ENCODE measurements at regions not wholly inside any gene's neighbourhood (a gene's known extent, or its start where the extent isn't known, plus 50 kb on each side); places are given as distances from the start of the nearest gene placed in this dataset.

DNA sequence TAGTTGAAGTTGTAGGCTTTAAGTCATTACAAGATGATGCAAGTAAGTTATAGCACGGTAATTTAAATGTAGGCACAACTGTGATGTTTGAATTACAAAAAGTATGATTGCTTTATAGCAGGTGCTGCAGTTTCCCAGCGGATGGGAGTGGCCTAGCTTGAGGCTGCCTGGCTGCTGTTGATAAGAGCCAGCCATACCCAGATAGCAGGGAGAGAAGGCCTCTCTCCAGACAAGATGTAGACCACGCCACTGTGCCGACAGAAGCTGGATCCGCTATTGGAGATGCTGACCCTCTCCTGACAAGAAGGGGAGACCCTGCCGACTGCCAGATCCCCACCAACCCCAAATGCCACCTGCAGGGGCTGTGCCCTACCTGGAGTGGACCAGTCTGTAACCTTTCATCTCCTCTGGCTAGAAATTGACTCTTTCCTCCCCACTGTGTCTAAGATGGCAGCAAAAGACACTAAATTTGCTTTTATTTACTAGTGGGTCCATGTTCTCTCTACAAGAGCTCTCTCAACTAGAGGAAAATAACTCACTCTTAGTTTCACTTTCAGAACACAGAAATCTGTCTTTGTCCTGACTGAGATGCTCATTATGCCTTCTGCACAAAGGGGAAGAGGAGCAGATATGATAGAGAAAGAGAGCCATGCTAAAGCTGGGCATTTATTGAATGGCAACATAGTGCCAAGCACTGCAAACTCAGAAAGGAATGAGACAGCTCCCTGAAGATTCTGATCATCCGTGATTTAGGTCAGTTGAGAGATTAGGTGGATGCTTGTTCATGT, 127.9 kb downstream of the URB2 start:
- ATAC-seq (no peak), DNase-seq (ENCODE audit: low spot score in 2 of 2) (no peak)
- no peaks in the 10 kb centered on the region for H3K36me3 Mint-ChIP-seq
- H3K4me1 Mint-ChIP-seq = peaks cover 19% of the 10 kb centered on the region
- no peak overlapping the region for H3K27ac Mint-ChIP-seq
- H3K4me3 Mint-ChIP-seq = no peak overlapping the region
- peaks cover 4% of the 10 kb centered on the region for H3K9me3 Mint-ChIP-seq

DNA sequence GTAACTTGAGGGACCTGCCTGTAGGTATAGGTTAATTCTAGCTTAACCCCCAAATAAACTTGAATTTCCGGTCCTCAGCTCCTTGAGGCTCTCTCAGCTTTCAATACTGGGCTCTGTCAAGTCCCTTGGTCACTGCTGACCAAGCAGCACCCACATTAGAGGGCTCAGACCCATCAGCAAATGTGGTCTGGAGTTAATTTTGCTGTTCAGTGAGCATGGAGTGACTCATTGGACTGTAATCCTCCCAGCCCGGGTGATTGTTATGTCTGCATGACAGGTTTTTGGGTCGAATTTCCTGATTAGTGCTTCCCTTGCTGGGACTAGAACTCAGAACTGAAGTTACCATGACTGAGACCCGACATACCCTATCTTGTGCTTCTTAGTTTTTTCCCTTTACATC, 130.6 kb downstream of the URB2 start:
- Mint-ChIP-seq H3K4me1 (peaks cover 20% of the 10 kb centered on the region), H3K36me3 (no peaks in the 10 kb centered on the region), H3K27ac (no peak overlapping the region), H3K4me3 (no peak overlapping the region), H3K9me3 (peaks cover 4% of the 10 kb centered on the region)
- no peak for ATAC-seq
- DNase-seq (ENCODE audit: low spot score in 2 of 2) = no peak

- DNase-seq (ENCODE audit: low spot score in 2 of 2) (no peak), ATAC-seq (no peak)
- Mint-ChIP-seq H3K9me3 (peaks cover 4% of the 10 kb centered on the region), H3K27ac (no peak overlapping the region), H3K36me3 (no peaks in the 10 kb centered on the region), H3K4me3 (no peak overlapping the region), H3K4me1 (peaks cover 20% of the 10 kb centered on the region)
These were observed 131.2 kb downstream of the URB2 start for GRCh38 chr1:229757226-229757625.

- peaks cover 4% of the 10 kb centered on the region for H3K9me3 Mint-ChIP-seq
- DNase-seq (ENCODE audit: low spot score in 2 of 2) (no peak), ATAC-seq (peak; percentile 56)
- no peak overlapping the region for H3K4me3 Mint-ChIP-seq
- peaks cover 20% of the 10 kb centered on the region for H3K4me1 Mint-ChIP-seq
- peak overlapping the region; percentile 32 for H3K27ac Mint-ChIP-seq
- no peaks in the 10 kb centered on the region for H3K36me3 Mint-ChIP-seq
These were observed 132.3 kb downstream of the URB2 start for GRCh38 chr1:229758101-229759036.

GRCh38 chr1:229759037-229759435, 133.0 kb downstream of the URB2 start:
- no peak overlapping the region for H3K4me3 Mint-ChIP-seq
- peaks cover 4% of the 10 kb centered on the region for H3K9me3 Mint-ChIP-seq
- DNase-seq (ENCODE audit: low spot score in 2 of 2) (no peak), ATAC-seq (no peak)
- no peaks in the 10 kb centered on the region for H3K36me3 Mint-ChIP-seq
- H3K4me1 Mint-ChIP-seq = peaks cover 18% of the 10 kb centered on the region
- no peak overlapping the region for H3K27ac Mint-ChIP-seq

- peaks cover 14% of the 10 kb centered on the region for H3K4me1 Mint-ChIP-seq
- H3K9me3 Mint-ChIP-seq = peaks cover 4% of the 10 kb centered on the region
- H3K27ac Mint-ChIP-seq = no peak overlapping the region
- H3K36me3 Mint-ChIP-seq = no peaks in the 10 kb centered on the region
- no peak for ATAC-seq
- H3K4me3 Mint-ChIP-seq = no peak overlapping the region
- DNase-seq (ENCODE audit: low spot score in 2 of 2) = no peak
These were observed 133.5 kb downstream of the URB2 start for GRCh38 chr1:229759586-229759985.

DNA sequence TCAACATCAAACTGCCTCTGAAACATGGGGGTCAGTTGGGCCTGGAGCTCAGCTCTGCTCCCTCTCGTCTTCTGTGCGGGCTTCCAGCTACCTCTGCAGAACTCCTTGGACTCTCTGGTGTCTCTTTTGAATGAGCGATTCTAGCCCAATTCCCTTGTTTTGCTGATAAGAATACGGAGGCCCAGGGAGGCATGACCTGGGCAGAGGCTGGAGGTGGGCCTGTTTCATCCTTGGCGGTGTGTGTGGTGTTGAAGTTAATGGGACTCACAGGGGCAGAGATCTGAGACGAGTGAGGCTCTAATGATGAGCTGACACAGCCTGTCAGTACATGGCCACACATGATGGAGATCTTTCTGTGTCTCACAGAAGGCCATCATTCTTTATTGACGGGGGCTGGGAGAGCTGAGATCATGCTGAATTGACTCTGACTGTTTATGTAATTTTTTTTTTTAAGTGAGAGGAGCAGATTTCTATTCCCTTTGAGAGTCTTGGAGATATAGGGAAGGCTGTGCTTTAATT, 134.5 kb downstream of the URB2 start:
- no peak for ATAC-seq
- Mint-ChIP-seq H3K36me3 (no peaks in the 10 kb centered on the region), H3K9me3 (peaks cover 4% of the 10 kb centered on the region), H3K27ac (no peak overlapping the region), H3K4me1 (peaks cover 14% of the 10 kb centered on the region), H3K4me3 (no peak overlapping the region)
- no peak for DNase-seq (ENCODE audit: low spot score in 2 of 2)

DNA sequence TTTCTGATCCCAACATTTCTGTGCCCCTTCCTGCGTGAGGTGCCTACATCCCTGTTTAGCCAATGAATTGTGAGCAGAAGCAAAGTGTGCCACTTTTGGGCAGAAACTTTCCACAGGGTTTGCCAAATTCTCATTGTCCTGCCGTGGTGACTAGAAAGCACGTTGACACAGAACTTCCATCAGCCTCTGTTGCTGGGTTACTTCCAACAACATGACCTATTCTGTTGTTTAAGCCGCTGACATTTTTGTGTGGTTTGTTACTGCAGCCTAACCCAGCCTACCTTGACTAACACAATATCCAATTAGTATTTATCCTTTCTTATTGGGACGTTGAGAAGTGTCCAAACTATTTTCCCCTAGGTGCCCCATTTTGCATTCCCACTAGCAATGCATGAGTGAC, 136.8 kb downstream of the URB2 start:
- H3K4me3 Mint-ChIP-seq = no peak overlapping the region
- ATAC-seq = no peak
- no peaks in the 10 kb centered on the region for H3K36me3 Mint-ChIP-seq

DNA sequence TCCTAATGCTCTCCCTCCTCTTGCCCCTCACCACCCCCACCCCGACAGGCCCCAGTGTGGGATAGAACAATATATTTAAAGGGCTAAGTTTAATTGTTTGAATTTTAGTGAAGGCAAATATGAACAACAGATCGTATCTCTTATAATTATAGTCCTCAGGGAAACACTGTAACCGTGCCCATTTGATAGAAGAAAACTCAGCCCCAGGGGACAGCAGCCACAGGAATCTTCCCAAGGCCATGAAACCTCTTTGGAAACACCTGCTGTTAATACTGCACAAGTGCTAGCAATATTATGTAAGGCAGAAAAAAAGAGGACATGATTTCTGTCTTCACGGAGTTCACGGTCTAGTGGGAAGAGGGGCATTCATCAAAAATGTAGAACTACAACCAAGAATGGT, 142.2 kb downstream of the URB2 start:
- Mint-ChIP-seq H3K9me3 (no peaks in the 10 kb centered on the region), H3K4me1 (no peaks in the 10 kb centered on the region), H3K36me3 (no peaks in the 10 kb centered on the region), H3K27ac (no peak overlapping the region), H3K4me3 (no peak overlapping the region)
- no peak for DNase-seq (ENCODE audit: low spot score in 2 of 2)
- ATAC-seq = no peak

More for the DNA sequence above, 136.8 kb downstream of the URB2 start:
- Mint-ChIP-seq H3K4me1 (peaks cover 12% of the 10 kb centered on the region), H3K9me3 (no peaks in the 10 kb centered on the region), H3K27ac (no peak overlapping the region)
- no peak for DNase-seq (ENCODE audit: low spot score in 2 of 2)

DNA sequence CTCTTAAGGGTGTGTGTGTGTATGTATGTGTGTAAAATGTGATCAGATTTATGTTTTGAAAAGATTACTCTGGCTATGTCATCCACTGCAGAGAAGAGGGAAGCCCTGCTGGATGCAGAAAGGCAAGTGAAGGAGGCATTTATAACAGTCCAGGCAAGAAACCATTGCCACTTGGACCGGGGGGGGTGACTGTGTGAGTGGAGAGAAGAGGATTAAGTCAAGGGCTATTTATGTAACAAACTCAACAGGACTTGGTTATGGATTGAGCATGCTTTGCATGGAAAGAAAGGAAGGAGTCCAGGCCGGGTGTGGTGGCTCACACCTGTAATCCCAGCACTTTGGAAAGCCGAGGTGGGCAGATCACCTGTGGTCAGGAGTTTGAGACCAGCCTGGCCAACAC, 143.0 kb downstream of the URB2 start:
- Mint-ChIP-seq H3K36me3 (no peaks in the 10 kb centered on the region), H3K4me1 (no peaks in the 10 kb centered on the region), H3K4me3 (no peak overlapping the region), H3K9me3 (no peaks in the 10 kb centered on the region), H3K27ac (no peak overlapping the region)
- no peak for ATAC-seq
- DNase-seq (ENCODE audit: low spot score in 2 of 2) = no peak

DNA sequence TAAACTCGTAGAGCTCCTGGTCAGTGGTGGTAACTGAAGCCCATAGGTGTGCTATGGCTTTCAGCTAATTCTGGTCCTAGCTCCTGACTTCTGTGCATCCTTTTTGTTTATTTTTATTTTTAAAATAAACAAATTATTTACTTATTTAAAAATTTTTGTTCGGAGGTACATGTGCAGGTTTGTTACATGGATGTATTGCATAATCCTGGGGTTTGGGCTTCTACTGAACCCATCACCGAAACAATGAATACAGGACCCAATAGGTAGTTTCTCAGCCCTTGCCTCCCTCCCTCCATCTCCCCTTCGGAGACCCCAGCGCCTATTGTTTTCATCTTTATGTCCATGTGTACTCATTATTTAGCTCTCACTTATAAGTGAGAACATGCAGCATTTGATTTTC, 143.8 kb downstream of the URB2 start:
- no peaks in the 10 kb centered on the region for H3K9me3 Mint-ChIP-seq
- H3K27ac Mint-ChIP-seq = no peak overlapping the region
- no peak overlapping the region for H3K4me3 Mint-ChIP-seq
- DNase-seq (ENCODE audit: low spot score in 2 of 2) (no peak), ATAC-seq (no peak)
- H3K36me3 Mint-ChIP-seq = no peaks in the 10 kb centered on the region
- H3K4me1 Mint-ChIP-seq = no peaks in the 10 kb centered on the region

DNA sequence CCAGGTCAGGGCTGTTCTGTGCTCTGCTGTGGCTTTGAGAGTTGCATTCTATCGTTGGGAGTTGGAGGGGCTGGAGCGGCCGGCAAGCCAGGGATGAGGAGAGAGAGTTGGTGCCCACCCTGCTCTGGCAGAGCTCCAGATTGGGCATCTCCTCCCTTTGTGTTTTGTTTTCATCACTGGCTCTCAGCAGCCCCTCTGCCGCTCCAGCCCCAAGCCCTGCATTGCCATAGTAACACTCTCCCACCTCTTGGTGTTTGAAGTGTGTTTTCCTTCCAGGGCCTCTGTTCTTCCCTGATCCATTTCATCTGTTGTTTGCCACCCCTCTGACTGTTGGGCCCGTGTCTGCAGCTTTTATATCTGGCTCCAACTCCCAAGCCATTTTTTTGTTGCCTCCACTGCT, 152.7 kb downstream of the URB2 start:
- no peak overlapping the region for H3K27ac Mint-ChIP-seq
- no peak for DNase-seq (ENCODE audit: low spot score in 2 of 2)
- H3K36me3 Mint-ChIP-seq = no peaks in the 10 kb centered on the region
- no peaks in the 10 kb centered on the region for H3K9me3 Mint-ChIP-seq
- no peaks in the 10 kb centered on the region for H3K4me1 Mint-ChIP-seq
- no peak for ATAC-seq
- H3K4me3 Mint-ChIP-seq = no peak overlapping the region

- H3K9me3 Mint-ChIP-seq = no peaks in the 10 kb centered on the region
- no peak overlapping the region for H3K4me3 Mint-ChIP-seq
- no peak for ATAC-seq
- H3K36me3 Mint-ChIP-seq = no peaks in the 10 kb centered on the region
- no peak overlapping the region for H3K27ac Mint-ChIP-seq
- no peak for DNase-seq (ENCODE audit: low spot score in 2 of 2)
- H3K4me1 Mint-ChIP-seq = no peaks in the 10 kb centered on the region
These were observed 155.4 kb downstream of the URB2 start for GRCh38 chr1:229781453-229781852.

DNA sequence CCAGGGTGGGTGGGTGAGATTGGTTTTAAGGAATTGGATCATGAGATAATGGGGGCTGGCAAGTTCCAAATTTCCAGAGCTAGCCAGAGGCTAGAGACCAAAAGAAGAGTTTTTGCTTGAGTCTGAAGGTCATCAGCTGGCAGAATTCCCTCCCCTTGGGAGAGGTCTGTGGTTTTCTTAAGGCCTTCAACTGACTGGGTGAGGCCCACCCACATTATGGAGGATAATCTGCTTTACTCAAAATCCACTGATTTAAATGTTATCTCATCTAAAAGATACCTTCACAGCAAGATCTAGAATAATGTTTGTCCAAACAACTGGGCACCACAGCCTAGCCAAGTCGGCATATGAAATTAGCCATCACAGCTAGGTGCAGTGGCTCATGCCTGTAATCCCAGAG, 156.4 kb downstream of the URB2 start:
- Mint-ChIP-seq H3K36me3 (no peaks in the 10 kb centered on the region), H3K27ac (no peak overlapping the region), H3K4me1 (no peaks in the 10 kb centered on the region), H3K9me3 (no peaks in the 10 kb centered on the region), H3K4me3 (no peak overlapping the region)
- ATAC-seq (no peak), DNase-seq (ENCODE audit: low spot score in 2 of 2) (no peak)

- H3K27ac Mint-ChIP-seq = no peak overlapping the region
- no peaks in the 10 kb centered on the region for H3K9me3 Mint-ChIP-seq
- H3K4me1 Mint-ChIP-seq = no peaks in the 10 kb centered on the region
- no peak overlapping the region for H3K4me3 Mint-ChIP-seq
- DNase-seq (ENCODE audit: low spot score in 2 of 2) = no peak
- no peaks in the 10 kb centered on the region for H3K36me3 Mint-ChIP-seq
- no peak for ATAC-seq
These were observed 158.8 kb downstream of the URB2 start for GRCh38 chr1:229784834-229785233.
